ENCODE measurements at regions not wholly inside any gene's neighbourhood (a gene's known extent, or its start where the extent isn't known, plus 50 kb on each side); places are given as distances from the start of the nearest gene placed in this dataset.

DNA sequence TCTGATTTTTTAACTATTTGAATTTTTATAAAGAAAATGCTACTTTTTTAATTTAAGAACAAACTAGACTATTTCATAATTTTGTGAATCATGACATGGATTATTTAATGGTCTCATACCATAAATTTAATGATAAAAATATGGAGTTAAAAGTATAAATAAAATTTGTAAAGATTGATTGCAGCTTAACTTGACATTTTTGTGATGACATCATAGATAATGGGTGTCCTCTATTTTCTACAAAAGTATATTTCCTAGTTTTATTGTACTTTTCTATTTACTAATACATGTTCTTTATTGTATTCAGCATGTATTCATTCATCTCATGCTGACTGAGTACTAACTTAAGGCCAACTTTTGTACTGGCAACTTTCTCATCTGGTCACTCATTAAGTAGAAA is 1096.5 kb downstream of the NR2F1-AS1 start:
- H3K27ac Mint-ChIP-seq = no peak overlapping the region
- H3K4me3 Mint-ChIP-seq = no peak overlapping the region
- no peak for DNase-seq (ENCODE audit: low spot score)
- no peaks in the 10 kb centered on the region for H3K27me3 Mint-ChIP-seq (ENCODE audit: low read depth)
- H3K36me3 Mint-ChIP-seq (ENCODE audit: low read depth) = no peaks in the 10 kb centered on the region
- peaks cover 8% of the 10 kb centered on the region for H3K9me3 Mint-ChIP-seq
- no peaks in the 10 kb centered on the region for H3K4me1 Mint-ChIP-seq (ENCODE audit: low read depth)

DNA sequence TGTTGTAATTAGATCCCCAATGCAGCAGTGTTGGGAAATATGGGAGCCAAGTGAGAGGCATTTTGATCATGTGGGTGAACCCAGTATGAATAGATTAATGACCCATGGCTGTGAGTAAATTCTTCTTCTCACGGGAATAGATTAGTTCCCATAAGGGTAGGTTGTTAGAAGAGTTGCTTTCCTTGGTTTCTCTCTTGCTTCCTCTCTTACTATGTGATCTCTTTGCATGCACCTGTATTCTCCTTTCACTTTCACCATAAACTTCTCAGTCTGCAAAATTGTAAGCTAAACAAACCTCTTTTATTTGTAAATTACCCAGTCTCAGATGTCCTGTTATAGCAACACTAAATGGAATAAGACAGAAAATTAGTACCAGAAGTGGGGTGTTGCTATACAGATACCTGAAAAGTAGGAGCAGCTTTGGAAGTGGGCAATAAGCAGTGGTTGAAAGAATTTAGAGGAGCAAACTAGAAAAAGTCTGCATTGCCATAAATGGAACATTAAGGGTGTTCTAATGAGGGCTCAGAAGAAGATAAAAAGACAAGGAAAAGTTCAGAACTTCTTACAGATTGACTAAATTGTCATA is 1090.0 kb upstream of the ARRDC3 start:
- Mint-ChIP-seq H3K9me3 (peaks cover 14% of the 10 kb centered on the region), H3K36me3 (ENCODE audit: low read depth) (no peaks in the 10 kb centered on the region), H3K27ac (no peak overlapping the region), H3K4me3 (no peak overlapping the region), H3K4me1 (ENCODE audit: low read depth) (no peaks in the 10 kb centered on the region), H3K27me3 (ENCODE audit: low read depth) (no peaks in the 10 kb centered on the region)
- DNase-seq (ENCODE audit: low spot score) = no peak

DNA sequence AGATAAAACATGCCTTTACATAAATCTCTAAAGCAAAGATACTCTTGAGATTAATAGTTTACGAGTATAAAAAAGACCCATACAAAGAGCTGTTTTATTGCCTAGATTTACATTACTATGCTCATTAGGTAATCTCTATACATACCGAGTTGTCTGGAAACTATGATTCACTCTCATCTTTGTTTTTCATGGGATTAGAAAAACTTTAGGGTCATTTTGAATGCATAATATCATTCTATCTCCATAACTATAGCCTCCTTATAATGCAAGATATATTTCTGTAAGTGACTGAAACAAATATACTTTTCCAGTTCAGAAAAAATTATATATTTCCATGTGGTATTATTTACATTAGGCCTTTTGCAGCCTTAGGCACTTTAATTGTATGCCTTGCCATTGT is 1088.7 kb upstream of the ARRDC3 start:
- Mint-ChIP-seq H3K4me1 (ENCODE audit: low read depth) (no peaks in the 10 kb centered on the region), H3K27me3 (ENCODE audit: low read depth) (no peaks in the 10 kb centered on the region), H3K9me3 (peaks cover 13% of the 10 kb centered on the region), H3K27ac (no peak overlapping the region), H3K4me3 (no peak overlapping the region), H3K36me3 (ENCODE audit: low read depth) (no peaks in the 10 kb centered on the region)
- DNase-seq (ENCODE audit: low spot score) = no peak

DNA sequence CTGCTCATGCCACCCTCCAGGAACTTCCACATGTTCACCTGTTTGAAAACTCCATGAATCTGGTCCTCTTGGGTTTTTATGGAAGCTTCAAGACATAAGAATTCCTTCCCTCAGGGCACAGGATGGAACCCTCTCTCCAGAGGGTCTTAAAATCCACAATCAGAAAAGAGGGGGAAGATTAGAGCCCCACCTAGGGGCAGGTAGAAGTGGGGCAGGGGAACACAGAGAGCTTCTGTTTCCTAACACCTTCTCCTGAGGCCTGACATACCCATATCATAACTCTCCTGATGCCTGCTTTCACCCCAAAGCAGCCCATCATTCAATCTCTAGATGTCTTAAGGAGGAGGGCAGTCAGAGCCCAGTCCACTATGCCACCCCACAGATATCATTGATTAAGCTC is 1087.7 kb upstream of the ARRDC3 start:
- no peak overlapping the region for H3K4me3 Mint-ChIP-seq

DNA sequence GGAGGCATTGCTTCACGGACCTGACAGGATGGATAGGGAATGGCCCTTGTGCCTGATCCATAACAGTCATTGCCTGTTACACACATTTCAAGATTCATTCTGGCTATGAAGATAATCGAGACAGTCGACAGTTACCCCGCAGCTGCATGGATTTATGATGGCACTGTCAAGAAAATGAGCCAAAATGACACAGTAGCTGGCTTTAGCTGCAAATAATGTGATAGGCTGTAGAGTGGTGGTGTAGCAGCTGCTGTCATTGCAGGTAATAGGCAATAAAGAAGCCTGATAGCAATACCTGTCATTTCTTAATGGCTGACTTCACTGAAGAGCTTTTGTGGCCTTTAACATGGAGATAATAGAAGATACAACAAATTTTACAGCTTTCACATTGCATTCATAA is 1085.2 kb upstream of the ARRDC3 start:
- H3K27me3 Mint-ChIP-seq (ENCODE audit: low read depth) = no peaks in the 10 kb centered on the region
- H3K9me3 Mint-ChIP-seq = peaks cover 7% of the 10 kb centered on the region
- H3K4me1 Mint-ChIP-seq (ENCODE audit: low read depth) = no peaks in the 10 kb centered on the region
- no peak overlapping the region for H3K4me3 Mint-ChIP-seq
- H3K36me3 Mint-ChIP-seq (ENCODE audit: low read depth) = no peaks in the 10 kb centered on the region
- DNase-seq (ENCODE audit: low spot score) = no peak
- H3K27ac Mint-ChIP-seq = no peak overlapping the region

More for the DNA sequence above, 1087.7 kb upstream of the ARRDC3 start:
- DNase-seq (ENCODE audit: low spot score) = no peak
- Mint-ChIP-seq H3K36me3 (ENCODE audit: low read depth) (no peaks in the 10 kb centered on the region), H3K27me3 (ENCODE audit: low read depth) (no peaks in the 10 kb centered on the region), H3K9me3 (peaks cover 13% of the 10 kb centered on the region), H3K27ac (no peak overlapping the region), H3K4me1 (ENCODE audit: low read depth) (no peaks in the 10 kb centered on the region)

DNA sequence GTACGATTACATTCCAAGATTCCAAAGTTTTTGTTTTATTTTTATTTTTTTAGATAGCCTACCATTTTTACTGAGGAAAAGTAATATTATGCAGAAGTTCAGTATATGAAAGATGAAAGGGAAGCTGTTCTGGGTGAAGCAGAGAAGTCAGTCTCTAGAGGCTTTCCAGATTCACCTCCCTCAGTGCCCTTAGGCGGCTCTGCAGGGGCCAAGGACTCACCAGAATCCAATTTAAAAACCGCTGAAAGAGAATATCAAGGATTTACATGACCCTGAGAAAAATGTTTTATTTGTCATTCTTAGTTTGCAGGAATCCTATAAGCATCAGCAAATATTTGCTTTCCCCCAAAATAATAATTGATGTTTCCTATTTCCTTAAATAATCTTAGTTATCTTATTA is 1084.6 kb upstream of the ARRDC3 start:
- Mint-ChIP-seq H3K4me1 (ENCODE audit: low read depth) (no peaks in the 10 kb centered on the region), H3K27ac (no peak overlapping the region), H3K9me3 (peaks cover 4% of the 10 kb centered on the region), H3K36me3 (ENCODE audit: low read depth) (no peaks in the 10 kb centered on the region), H3K27me3 (ENCODE audit: low read depth) (no peaks in the 10 kb centered on the region), H3K4me3 (no peak overlapping the region)
- DNase-seq (ENCODE audit: low spot score) = no peak

DNA sequence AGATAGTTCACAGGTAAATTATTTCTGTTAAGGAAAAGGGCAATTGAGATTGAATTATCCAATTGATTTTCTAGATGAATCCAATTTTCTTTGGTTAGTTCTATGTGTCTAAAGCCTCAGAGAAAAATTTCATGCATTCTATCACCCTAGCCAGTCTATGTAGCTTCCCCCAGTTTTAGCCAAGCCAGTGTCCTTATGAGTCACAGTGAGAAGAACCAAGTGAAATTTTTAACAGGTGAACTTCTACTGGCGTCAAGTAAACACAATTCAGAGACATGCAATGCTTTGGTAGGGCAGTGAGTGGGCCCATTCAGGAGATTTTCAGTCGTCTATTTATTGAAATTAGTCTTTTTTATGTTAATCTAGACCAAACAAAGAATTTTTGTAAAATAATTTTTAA is 1077.4 kb upstream of the ARRDC3 start:
- no peaks in the 10 kb centered on the region for H3K27me3 Mint-ChIP-seq (ENCODE audit: low read depth)
- H3K27ac Mint-ChIP-seq = no peak overlapping the region
- no peak overlapping the region for H3K4me3 Mint-ChIP-seq
- no peaks in the 10 kb centered on the region for H3K4me1 Mint-ChIP-seq (ENCODE audit: low read depth)
- no peaks in the 10 kb centered on the region for H3K9me3 Mint-ChIP-seq
- no peaks in the 10 kb centered on the region for H3K36me3 Mint-ChIP-seq (ENCODE audit: low read depth)
- DNase-seq (ENCODE audit: low spot score) = no peak

DNA sequence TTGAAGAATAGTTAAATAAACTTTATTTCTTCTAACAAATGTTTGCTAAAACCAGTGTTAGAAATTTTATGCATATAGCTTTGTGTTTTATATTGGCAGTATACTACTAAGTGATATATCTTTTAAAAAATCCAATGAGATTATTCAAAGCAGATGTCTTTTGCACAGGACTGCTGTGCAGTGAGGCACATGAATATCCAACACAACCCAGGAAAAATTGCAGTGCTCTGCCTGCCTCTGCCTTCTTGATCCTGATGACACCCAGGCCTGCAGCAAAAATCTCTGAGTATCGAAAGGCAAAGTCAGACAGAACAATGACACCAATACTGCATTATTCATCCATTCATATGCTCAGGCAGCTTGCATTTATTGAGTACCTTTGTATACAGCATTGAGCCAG is 1076.5 kb upstream of the ARRDC3 start:
- Mint-ChIP-seq H3K9me3 (no peaks in the 10 kb centered on the region), H3K27ac (no peak overlapping the region), H3K36me3 (ENCODE audit: low read depth) (no peaks in the 10 kb centered on the region), H3K4me1 (ENCODE audit: low read depth) (no peaks in the 10 kb centered on the region), H3K27me3 (ENCODE audit: low read depth) (no peaks in the 10 kb centered on the region), H3K4me3 (no peak overlapping the region)
- DNase-seq (ENCODE audit: low spot score) = no peak

DNA sequence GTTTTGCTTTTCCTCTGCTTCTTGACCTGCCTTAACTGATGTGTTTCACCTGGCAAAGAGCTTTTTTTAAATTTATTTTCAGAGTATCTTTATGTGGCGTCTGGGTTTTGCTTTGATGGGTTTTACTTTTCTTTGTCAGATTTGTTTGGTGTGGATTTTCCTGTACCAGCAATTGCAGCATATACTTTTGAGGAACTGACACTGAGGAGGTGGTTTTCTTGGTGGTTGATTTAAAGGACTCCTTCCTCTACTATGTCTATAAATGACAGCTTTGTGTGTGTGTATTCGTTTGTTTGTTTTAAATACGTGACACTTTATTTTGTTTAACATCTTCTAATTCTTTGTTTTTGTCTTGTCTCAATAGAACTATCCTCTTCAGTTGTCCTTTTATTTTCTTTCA is 1071.9 kb upstream of the ARRDC3 start:
- H3K27ac Mint-ChIP-seq = no peak overlapping the region
- no peak overlapping the region for H3K4me3 Mint-ChIP-seq
- H3K36me3 Mint-ChIP-seq (ENCODE audit: low read depth) = no peaks in the 10 kb centered on the region
- H3K4me1 Mint-ChIP-seq (ENCODE audit: low read depth) = no peaks in the 10 kb centered on the region
- H3K27me3 Mint-ChIP-seq (ENCODE audit: low read depth) = no peaks in the 10 kb centered on the region
- no peak for DNase-seq (ENCODE audit: low spot score)
- H3K9me3 Mint-ChIP-seq = no peaks in the 10 kb centered on the region

DNA sequence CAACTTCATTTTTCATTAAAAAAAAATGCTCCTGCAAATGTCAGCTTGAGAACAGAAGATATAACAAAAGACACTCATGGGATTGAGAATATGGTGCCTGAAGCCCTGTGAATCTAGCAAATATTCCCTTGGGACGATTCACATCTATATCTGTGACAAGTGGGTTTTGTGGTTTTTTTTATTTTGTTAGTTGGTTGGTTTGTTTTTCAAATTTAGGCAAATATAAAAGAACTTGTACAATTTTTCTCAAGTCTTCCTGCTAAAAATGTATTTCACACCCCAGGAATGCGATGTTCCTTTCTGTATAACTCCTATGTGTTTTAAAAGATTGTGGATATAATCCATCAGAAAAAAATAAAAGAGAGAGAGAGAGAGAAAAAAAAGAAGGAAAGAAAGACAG is 1061.8 kb upstream of the ARRDC3 start:
- no peaks in the 10 kb centered on the region for H3K4me1 Mint-ChIP-seq (ENCODE audit: low read depth)
- H3K36me3 Mint-ChIP-seq (ENCODE audit: low read depth) = no peaks in the 10 kb centered on the region
- no peak overlapping the region for H3K4me3 Mint-ChIP-seq
- peaks cover 4% of the 10 kb centered on the region for H3K9me3 Mint-ChIP-seq
- H3K27ac Mint-ChIP-seq = no peak overlapping the region
- no peak for DNase-seq (ENCODE audit: low spot score)
- H3K27me3 Mint-ChIP-seq (ENCODE audit: low read depth) = no peaks in the 10 kb centered on the region

DNA sequence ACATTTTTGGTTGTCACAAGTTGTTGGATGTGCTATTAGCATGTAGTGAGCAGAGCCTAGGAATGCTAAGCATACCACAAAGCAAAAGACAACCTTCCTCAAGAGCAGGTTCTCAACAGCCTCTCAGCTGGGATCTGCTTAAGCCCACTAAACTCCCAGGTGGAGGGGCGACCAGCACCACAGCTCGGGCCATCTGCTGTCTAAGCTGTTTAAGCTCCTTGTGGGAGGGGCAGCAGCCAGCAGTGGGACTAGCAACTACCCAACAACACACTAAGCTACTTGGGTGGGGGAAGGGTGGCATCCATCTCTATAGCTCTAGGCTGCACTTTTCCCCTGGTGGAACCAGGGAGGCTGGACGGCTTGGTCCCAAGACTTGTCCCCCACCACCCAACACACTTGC is 1052.7 kb upstream of the ARRDC3 start:
- no peaks in the 10 kb centered on the region for H3K4me1 Mint-ChIP-seq (ENCODE audit: low read depth)
- H3K9me3 Mint-ChIP-seq = peaks cover 29% of the 10 kb centered on the region
- DNase-seq (ENCODE audit: low spot score) = no peak
- no peaks in the 10 kb centered on the region for H3K36me3 Mint-ChIP-seq (ENCODE audit: low read depth)
- H3K4me3 Mint-ChIP-seq = no peak overlapping the region
- no peaks in the 10 kb centered on the region for H3K27me3 Mint-ChIP-seq (ENCODE audit: low read depth)
- H3K27ac Mint-ChIP-seq = no peak overlapping the region

DNA sequence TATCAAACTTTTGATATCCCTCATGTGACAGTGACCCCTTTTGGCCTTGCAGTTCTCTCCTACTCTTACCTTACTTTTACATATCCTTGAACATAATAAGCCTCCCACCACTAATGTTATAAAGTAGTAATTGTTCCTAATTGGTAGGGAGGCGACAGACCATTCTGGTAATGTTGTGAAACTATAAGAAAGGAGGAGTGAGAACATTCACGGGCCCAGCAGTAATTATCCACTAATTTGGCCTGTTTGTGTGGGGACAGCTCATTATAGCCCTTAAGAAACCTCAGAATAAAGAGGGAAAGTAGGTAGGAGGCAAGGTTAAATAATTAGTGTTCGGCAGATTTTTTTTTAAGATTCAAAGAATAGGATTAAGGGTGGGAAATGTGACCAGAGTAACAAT is 1046.5 kb upstream of the ARRDC3 start:
- Mint-ChIP-seq H3K4me3 (no peak overlapping the region), H3K27ac (no peak overlapping the region), H3K9me3 (peaks cover 9% of the 10 kb centered on the region), H3K27me3 (ENCODE audit: low read depth) (no peaks in the 10 kb centered on the region), H3K4me1 (ENCODE audit: low read depth) (no peaks in the 10 kb centered on the region), H3K36me3 (ENCODE audit: low read depth) (no peaks in the 10 kb centered on the region)
- no peak for DNase-seq (ENCODE audit: low spot score)

DNA sequence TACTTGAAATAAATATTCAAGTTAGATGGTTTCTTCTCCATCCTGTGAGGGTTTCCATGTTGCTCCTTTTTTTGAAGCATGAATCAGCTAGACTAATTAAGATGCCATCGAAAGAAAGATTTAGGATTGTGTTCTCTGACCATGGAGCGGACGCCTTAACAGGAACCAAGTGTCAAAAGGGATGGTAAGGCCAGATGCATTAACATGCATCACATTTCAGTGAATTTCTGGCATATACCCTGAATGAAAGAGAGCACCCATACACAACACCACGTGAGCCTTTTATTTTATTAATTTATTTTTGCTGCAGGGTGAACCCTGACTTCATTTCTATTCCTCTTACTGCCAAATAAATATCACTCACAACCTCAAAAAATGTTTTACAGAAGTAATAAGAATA is 1045.3 kb upstream of the ARRDC3 start:
- no peak overlapping the region for H3K4me3 Mint-ChIP-seq
- peaks cover 20% of the 10 kb centered on the region for H3K9me3 Mint-ChIP-seq
- no peak for DNase-seq (ENCODE audit: low spot score)
- no peak overlapping the region for H3K27ac Mint-ChIP-seq
- H3K36me3 Mint-ChIP-seq (ENCODE audit: low read depth) = no peaks in the 10 kb centered on the region
- no peaks in the 10 kb centered on the region for H3K4me1 Mint-ChIP-seq (ENCODE audit: low read depth)
- H3K27me3 Mint-ChIP-seq (ENCODE audit: low read depth) = no peaks in the 10 kb centered on the region

DNA sequence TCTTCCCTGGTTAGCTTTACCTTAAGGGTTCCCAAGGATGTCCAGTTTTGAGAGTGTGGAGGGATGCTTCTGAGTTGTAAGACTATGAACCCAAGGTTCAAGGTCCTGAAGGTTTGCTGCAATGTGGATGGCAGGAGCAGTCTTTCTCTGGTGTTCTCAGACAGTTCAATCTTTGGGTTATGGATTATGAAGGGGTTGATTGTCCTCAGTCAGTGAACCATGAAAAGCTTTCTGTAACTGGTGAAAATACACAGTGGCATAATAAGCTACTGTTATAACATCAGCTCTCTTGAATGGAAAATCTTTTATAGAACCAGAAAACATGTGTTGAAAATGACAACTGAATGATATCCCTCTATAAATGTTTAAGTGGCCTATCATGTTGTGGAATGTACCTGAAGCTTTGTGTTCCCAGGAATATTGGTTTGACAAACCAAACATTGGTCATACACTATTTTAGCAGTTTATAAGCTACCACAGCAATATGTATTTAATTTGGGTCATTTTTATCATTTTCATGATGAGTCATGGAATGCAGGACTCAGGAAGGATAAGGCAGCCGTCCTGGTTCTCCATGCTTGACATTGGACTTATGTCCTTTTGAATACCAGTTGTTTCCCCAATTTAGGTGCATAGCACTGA is 1041.8 kb upstream of the ARRDC3 start:
- Mint-ChIP-seq H3K4me3 (no peak overlapping the region), H3K4me1 (ENCODE audit: low read depth) (no peaks in the 10 kb centered on the region), H3K36me3 (ENCODE audit: low read depth) (no peaks in the 10 kb centered on the region), H3K27ac (no peak overlapping the region), H3K27me3 (ENCODE audit: low read depth) (no peaks in the 10 kb centered on the region), H3K9me3 (peaks cover 40% of the 10 kb centered on the region)
- DNase-seq (ENCODE audit: low spot score) = no peak

DNA sequence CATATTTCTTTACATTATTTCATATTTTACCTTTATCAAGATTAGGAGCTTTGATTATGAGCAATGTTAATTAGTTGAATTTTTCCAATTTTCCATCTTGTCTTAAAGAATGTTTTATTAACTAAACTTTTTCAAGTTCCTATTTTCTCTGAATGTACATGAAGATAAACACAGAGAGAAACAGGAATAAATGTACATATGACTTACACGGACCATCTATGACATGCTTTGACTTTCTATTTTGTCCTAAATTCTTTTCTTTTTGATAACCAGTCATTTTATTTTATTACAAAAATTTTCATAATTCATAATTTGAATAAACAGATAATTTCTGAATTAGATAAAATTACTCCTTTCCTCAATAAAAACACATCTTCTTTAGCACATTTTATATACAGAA is 1038.8 kb upstream of the ARRDC3 start:
- Mint-ChIP-seq H3K27ac (no peak overlapping the region), H3K9me3 (peaks cover 49% of the 10 kb centered on the region), H3K36me3 (ENCODE audit: low read depth) (no peaks in the 10 kb centered on the region), H3K4me3 (no peak overlapping the region), H3K4me1 (ENCODE audit: low read depth) (no peaks in the 10 kb centered on the region), H3K27me3 (ENCODE audit: low read depth) (no peaks in the 10 kb centered on the region)
- no peak for DNase-seq (ENCODE audit: low spot score)
